HG02840 (cell line): ENCODE measurements at regions not wholly inside any gene's neighbourhood (a gene's known extent, or its start where the extent isn't known, plus 50 kb on each side); places are given as distances from the start of the nearest gene placed in this dataset.

Source experiments
- ATAC-seq: cut with Tn5 transposase; IDR thresholded peaks from one replicate; pipeline ENCODE4 v1.9.1; 2021; ENCODE audit warnings: mild to moderate bottlenecking, moderate library complexity, moderate number of reproducible peaks; ENCODE audit not compliant: unreplicated experiment, low FRiP score

DNA sequence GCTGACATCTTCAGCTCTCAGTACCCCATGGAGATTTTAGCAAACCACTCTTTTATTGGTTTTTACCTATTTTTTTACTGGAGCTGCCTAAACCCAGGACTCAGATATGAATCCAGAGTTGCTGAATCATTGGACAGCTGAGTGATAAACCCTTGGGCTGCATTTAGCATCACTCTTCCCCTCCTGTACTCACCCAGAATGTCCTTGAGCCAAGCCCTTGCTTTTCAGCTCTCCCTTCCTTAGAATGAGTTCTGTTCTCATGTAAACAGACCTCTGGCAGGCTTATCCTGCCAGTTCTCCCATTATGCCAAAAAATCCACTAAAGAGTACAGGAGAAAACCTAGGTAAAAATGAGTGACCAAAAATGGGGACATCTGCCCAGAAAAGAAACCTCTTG is 200.1 kb upstream of the POU2AF2 start:
- ATAC-seq = no peak

DNA sequence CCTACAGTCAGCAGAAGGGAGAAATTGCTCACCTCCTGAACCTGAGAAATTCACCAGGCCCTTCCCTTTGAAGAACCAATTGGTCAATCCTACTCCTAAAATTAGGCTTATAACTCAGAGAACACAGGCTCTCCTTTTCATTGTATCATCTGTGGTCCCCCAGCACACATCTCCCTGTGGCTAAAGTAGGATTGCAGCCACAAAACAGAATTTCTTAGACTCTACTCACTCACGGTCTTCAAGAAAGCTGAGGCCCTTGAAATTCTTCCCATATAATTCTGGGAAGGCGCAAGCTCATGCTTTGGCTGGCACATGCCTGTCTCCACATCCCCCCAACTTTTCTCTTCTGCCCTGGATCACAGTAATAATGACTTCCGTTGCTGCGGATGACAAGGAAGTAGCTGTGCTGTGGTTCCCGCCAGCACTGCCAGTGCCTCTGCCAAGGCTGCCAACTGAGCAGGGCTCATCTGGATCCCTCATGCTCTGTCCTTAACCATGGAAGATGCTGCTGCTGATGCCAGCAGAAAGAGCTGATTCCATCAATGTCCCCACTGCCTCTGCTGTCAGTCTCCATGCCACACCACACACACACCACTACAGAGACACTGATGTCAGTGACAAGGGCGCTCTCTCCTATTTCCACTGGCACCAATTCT is 200.6 kb upstream of the POU2AF2 start:
- ATAC-seq = no peak

DNA sequence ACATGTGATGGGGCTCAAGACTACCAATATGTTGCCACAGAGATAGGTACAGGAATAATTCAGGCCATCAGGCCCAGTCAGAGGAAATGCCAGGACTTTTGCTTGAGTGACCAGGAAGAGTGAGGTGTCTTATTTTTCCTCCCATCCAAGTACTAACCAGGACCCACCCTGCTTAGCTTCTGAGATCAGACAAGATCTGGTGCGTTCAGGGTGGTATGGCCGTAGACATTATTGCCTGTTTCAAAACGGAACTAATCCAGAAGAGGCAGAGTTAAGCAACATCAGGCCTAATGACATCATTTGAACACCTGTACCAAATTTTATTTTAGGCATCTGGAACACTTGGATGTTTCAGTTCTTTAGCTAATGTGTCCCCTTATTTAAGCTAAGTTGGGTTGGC is 205.5 kb upstream of the POU2AF2 start:
- no peak for ATAC-seq

- no peak for ATAC-seq
These were observed 209.8 kb upstream of the POU2AF2 start for GRCh38 chr11:111035746-111036145.

GRCh38 chr11:111026241-111026640 is 219.3 kb upstream of the POU2AF2 start:
- no peak for ATAC-seq

DNA sequence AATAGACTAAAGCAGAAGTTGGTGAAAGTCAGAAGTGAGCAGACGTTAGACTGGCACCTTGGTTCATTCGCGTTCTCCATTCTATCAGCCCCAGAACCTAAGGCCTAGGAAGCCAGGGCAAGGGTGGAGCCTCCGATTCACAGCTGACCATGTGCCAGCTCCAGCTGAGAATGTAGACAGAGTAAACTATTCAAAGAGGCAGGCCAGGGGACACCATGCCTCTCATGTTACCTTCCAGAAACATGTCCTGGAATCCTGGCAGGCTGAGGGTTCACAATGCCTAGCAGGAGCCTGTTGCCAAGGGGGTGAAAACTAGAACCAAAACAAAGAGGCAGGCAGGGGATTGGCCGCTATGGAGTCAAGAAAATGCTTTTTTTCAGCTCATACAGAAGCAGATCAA is 224.4 kb upstream of the POU2AF2 start:
- ATAC-seq = no peak

DNA sequence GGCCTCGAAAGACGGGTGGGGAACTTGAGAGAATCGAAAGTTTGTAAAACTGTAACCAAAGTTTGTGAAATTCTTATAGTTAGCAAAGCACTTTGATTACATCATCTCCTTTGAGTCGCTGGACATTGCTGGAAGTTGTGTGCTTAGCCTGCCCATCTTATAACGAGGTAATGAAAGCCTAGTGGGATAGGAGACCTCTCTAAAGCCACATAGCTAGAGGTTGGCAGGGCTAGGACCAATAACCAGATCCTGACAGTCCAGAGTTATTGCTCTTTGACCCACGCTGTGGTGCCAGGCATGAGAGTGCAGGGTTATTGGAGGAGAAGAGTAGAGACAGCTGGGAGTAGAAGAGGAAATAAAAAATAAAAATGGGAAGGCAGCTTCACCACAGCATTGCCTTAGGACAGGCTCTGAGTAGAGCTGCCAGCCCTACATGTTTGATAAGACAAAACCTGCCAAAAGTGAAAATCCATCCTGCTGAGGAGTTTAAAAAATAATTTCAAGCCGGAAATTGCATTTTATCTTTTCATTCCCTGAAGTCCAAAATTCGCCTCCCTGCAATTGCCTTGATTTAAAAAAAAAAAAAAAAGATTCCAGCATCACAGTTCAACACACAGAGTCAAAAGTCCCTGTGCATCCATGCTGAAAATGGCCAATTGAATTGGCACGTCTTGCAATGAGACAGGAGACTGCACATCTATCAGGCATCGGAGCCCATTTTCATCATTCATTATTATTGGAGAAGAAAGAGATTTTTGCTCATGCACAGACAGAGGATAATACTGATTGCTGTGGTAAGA is 225.5 kb upstream of the POU2AF2 start:
- ATAC-seq = no peak

GRCh38 chr11:111019451-111019850 is 226.1 kb upstream of the POU2AF2 start:
- no peak for ATAC-seq

DNA sequence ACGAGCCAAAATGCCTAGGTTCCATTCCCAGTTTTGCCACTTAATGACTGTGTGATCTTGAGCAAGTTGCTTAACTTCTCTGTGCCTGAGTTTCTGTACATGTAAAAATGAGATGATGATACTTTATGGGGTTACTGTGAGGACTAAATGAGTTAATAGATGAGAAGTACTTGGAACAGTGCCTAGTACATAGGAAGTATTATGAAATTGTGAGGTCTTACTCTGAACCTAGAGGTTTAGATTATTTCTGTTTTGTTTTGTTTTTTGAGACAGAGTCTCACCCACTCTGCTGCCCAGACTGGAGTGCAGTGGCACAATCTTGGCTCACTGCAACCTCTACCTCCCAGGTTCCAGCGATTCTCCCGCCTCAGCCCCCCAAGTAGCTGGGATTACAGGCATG is 227.0 kb upstream of the POU2AF2 start:
- ATAC-seq = no peak

DNA sequence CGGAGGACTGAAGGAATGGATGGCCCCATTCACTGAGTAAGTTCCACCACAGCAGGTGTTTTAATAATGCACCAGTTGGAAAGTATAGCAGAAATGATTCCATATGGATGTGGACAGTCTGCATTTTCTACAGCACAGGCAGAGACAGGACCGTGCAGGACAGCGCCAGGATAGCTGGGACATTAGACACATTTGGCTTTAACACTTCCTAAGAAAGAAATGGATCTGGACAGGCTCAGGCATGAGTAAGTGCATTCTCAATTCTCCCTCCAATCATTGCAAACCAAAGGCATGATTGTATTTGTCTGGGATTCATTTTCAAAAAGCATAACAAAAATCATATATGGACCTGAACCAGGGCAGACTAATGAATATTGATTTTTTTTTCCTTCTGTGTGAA is 233.0 kb upstream of the POU2AF2 start:
- no peak for ATAC-seq

DNA sequence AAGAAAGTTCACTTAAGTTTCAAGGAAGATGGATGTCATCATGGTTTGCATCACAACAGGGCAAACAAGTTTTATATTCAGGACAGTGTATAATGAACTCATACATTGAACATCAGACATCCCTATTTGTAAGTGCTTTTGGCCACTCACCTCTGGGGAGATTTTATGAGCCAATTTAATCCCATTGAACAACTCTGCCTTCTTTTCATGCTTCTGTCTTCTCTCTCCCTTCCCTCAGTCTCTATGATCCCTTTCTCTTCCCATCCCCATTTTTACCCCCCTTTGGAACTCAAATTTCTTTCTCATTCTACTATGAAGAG is 234.3 kb upstream of the POU2AF2 start:
- ATAC-seq = no peak

- ATAC-seq = no peak
These were observed 234.9 kb upstream of the POU2AF2 start for GRCh38 chr11:111010391-111011274.

GRCh38 chr11:111006227-111006626 is 239.3 kb upstream of the POU2AF2 start:
- ATAC-seq = no peak

DNA sequence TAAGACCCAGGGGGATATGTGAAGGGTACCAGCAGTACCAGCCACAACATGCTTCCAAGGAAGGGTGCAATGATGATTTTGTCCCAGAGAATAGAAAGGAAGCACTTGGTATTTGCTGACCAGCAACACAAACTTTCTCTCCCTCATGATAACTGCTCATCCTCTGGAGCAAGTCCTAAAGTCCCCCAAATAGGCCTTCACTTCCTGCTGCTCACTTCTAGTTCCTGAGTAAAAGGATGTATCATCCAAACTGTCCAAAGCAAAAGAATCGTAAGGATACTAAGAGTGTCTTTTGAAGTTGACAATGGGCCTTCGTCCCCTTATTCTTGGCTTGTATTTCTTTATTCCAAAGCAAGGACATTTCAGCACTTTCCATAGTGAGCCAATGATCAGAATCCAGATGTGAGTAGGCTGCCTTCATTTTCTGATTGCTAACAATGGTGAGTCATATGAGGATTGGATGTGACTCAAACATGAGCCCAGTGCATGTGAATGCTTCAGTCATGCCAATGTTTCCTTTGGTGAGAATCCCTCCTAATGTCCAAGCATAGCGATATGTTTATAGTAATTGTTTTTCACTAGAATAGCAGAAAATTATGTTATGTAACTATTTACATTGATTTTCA is 243.4 kb upstream of the POU2AF2 start:
- no peak for ATAC-seq

DNA sequence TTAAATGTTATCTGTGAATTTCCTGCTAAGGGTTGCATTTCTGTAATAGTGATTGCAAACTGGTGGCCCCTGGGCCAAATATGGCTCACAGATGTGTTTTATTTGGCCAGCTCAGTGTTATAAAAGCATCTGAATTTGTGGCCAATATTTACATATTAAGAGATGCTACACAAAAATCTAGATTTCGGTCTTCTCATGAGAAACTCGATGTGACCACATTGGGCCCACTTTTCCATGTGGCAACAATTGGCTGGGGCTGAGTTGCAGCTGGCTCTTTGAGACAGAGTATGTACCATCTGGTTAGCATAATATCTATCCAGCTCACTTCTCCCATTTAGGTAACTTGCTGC is 244.5 kb upstream of the POU2AF2 start:
- no peak for ATAC-seq

DNA sequence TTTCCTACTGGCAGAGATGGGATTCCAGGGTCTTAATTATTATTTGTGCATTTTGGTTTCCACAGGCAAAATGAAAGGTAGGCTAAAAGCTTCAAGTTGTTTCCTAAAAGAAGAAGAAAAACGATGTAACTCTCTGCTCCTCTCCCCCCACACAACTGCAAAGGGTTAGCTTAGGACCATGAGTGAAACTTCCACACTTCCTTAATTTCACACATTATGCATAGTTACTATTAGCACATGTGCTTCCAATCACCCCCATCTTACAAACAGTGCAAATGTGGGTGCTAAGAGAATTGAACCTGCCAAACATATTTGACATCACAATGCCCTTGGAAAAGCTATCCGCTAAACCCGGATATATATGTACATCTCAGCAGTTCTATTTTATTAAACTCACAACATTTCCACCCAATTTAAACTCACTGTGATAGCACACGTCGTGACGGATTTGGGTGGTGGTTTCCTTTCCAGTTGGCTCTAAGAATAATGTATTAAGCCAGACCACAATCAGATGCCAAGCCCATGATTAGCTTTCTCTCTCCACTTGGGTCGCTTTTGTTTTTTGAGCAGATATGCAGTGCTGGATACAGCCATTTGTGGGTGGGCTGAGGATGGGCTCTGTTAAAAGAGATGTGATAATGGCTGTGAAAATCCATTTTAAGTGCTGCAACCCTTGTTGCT is 245.0 kb upstream of the POU2AF2 start:
- ATAC-seq = no peak

GRCh38 chr11:110992481-110992880 is 253.0 kb upstream of the POU2AF2 start:
- ATAC-seq = no peak

GRCh38 chr11:110991661-110992355 is 253.7 kb upstream of the POU2AF2 start:
- no peak for ATAC-seq

GRCh38 chr11:110990311-110990710 is 255.2 kb upstream of the POU2AF2 start:
- no peak for ATAC-seq
